HepG2 (cell line): ENCODE measurements at regions not wholly inside any gene's neighbourhood (a gene's known extent, or its start where the extent isn't known, plus 50 kb on each side); places are given as distances from the start of the nearest gene placed in this dataset.
A peak's percentile ranks its signal among the peaks of the same experiment; 100 is the strongest.
"Not testable (repeated sequence)": the region's sequence is repeated elsewhere in the genome, so short reads cannot be mapped to it uniquely, and the experiment has no call there.

ENCODE experiments used
- ATAC-seq: fragments of 200-7000 bp; cut with Tn5 transposase; 3 replicates; pipeline ENCODE4 v1.9.1; 2020; ENCODE audit warnings: mild to moderate bottlenecking, moderate library complexity
- BruUV-seq: library from RNA; stranded (reverse); fragments of 400-500 nt; replicated peaks from 2 replicates; lab custom pipeline; 2021; lab: Mats Ljungman, UMichigan
- CTCF ChIA-PET: fragments of 300-600 bp; formaldehyde crosslinking; extraction: SDS; loops from one replicate; lab custom pipeline; 2021; ENCODE audit warnings: low total read pairs, inconsistent platforms, low intra/inter-chr PET ratio; lab: Yijun Ruan, JAX
- POLR2A ChIA-PET: fragments of 350-600 bp; sonication (Branson Sonifier 250); formaldehyde crosslinking; loops from one replicate; lab custom pipeline; 2020; ENCODE audit warnings: antibody characterized with exemption, inconsistent platforms; lab: Yijun Ruan, JAX
- DNase-seq: peaks from one replicate; pipeline ENCODE4 v3.0.0-alpha.2; 2015; ENCODE audit warnings: low spot score
- FAIRE-seq: peaks from 3 replicates; lab custom pipeline; 2011; peaks lifted over from hg19 to GRCh38; lab: Jason Lieb, UNC
- H2AFZ ChIP-seq: one replicate; pipeline ENCODE4 v1.6.1; 2011; ENCODE audit warnings: low read length, inconsistent platforms
- H3K27ac ChIP-seq: fragments of 300-600 bp; 3 replicates; pipeline ENCODE4 v1.8.0; 2011; ENCODE audit warnings: mixed run types, mild to moderate bottlenecking, mixed read lengths, low read length, inconsistent platforms; ENCODE audit not compliant: insufficient read depth; ENCODE audit errors: extremely low read length
- H3K27me3 ChIP-seq, 2 experiments: fragments of 200-600 bp in 1 of 2; 2 replicates in 1 of 2; 3 replicates in 1 of 2; pipeline versions ENCODE4 v1.6.0 to v1.8.0; 2011; ENCODE audit warnings: low read length in 2 of 2, mild to moderate bottlenecking in 2 of 2, moderate library complexity in 2 of 2, inconsistent platforms in 1 of 2; ENCODE audit not compliant: insufficient read depth in 2 of 2, control insufficient read depth in 1 of 2
- H3K36me3 ChIP-seq, 2 experiments: fragments of 200-600 bp in 1 of 2; replicated peaks in 1 of 2; 2 replicates in 1 of 2; 3 replicates in 1 of 2; pipeline versions ENCODE4 v1.5.1 to v1.8.0; 2011; ENCODE audit warnings: low read length in 2 of 2, inconsistent platforms in 1 of 2; ENCODE audit not compliant: insufficient read depth in 2 of 2, control insufficient read depth in 1 of 2
- H3K4me1 ChIP-seq: 2 replicates; pipeline ENCODE4 v1.5.1; 2012; ENCODE audit warnings: low read length, inconsistent platforms; ENCODE audit not compliant: insufficient read depth
- H3K4me2 ChIP-seq: 2 replicates; pipeline ENCODE4 v1.6.0; 2011; ENCODE audit warnings: low read depth, low read length, inconsistent platforms
- H3K4me3 ChIP-seq, 3 experiments: fragments of 200-600 bp in 1 of 3; sonication (generic), shearing (Covaris generic) in 1 of 3; replicated peaks in 1 of 3; 2 replicates each; pipeline ENCODE4 v1.5.1; 2011 to 2016; ENCODE audit warnings: low read length in 3 of 3, inconsistent platforms in 2 of 3, low read depth in 2 of 3, mild to moderate bottlenecking in 2 of 3, control low read depth in 1 of 3, mixed read lengths in 1 of 3; ENCODE audit not compliant: insufficient read depth in 1 of 3
- H3K79me2 ChIP-seq: one replicate; pipeline ENCODE4 v1.6.1; 2011; ENCODE audit warnings: low read length, inconsistent platforms; ENCODE audit not compliant: insufficient read depth
- H3K9ac ChIP-seq: 2 replicates; pipeline ENCODE4 v1.6.0; 2011; ENCODE audit warnings: mild to moderate bottlenecking, low read depth, low read length, inconsistent platforms; ENCODE audit not compliant: insufficient read depth
- H3K9me3 ChIP-seq: 2 replicates; pipeline ENCODE4 v1.5.1; 2012; ENCODE audit warnings: mild to moderate bottlenecking, low read length
- H4K20me1 ChIP-seq: 2 replicates; pipeline ENCODE4 v1.6.0; 2011; ENCODE audit warnings: inconsistent platforms, mild to moderate bottlenecking, low read length, moderate library complexity; ENCODE audit not compliant: insufficient read depth
- MAFF ChIP-seq: IDR thresholded peaks from 2 replicates; pipeline ENCODE4 v1.6.1; 2011; ENCODE audit warnings: low read depth, low read length, improper control_type of control experiment
- MAFK ChIP-seq, 2 experiments: IDR thresholded peaks in 1 of 2; conservative IDR thresholded peaks in 1 of 2; 2 replicates each; pipeline ENCODE4 v1.6.1; 2011; ENCODE audit warnings: improper control_type of control experiment in 2 of 2, low read length in 2 of 2
- MTA1 ChIP-seq: sonication (generic); formaldehyde crosslinking; IDR thresholded peaks from 2 replicates; pipeline ENCODE4 v1.4.0; 2020; ENCODE audit warnings: missing genetic modification reagents, mild to moderate bottlenecking, borderline replicate concordance
- ZBTB4 ChIP-seq: sonication (generic); formaldehyde crosslinking; IDR thresholded peaks from 2 replicates; pipeline ENCODE4 v1.4.0; 2020; ENCODE audit warnings: missing genetic modification reagents, mild to moderate bottlenecking, borderline replicate concordance
- WGBS: methylation state at CpG from one replicate; pipeline ENCODE4 v1.1.6; 2017; ENCODE audit warnings: low lambda C conversion rate; 5-methylcytosine and 5-hydroxymethylcytosine counted together
- in situ Hi-C: cut with HindIII; loops from 2 replicates; pipeline ENCODE4 v1.10.0; 2017; ENCODE audit warnings: low pct_unique_long_range_greater_than_20kb; ENCODE audit not compliant: extremely low pct_ligation_motif_present
- intact Hi-C: fragments of 100-400 bp; cut with micrococcal nuclease; formaldehyde crosslinking; loops from one replicate; pipeline ENCODE4 v1.10.0; 2022; ENCODE audit not compliant: unreplicated experiment

GRCh38 chr5:112034421-112034979, 277.5 kb upstream of the NREP start:
- no peak for DNase-seq
- CTCF ChIA-PET, result no interaction called here

GRCh38 chr5:112026879-112027278, 269.9 kb upstream of the NREP start:
- H3K4me1 ChIP-seq, H2AFZ ChIP-seq, ATAC-seq, H4K20me1 ChIP-seq, H3K79me2 ChIP-seq, DNase-seq, H3K9me3 ChIP-seq, intact Hi-C loops, FAIRE-seq, H3K36me3 ChIP-seq, H3K27ac ChIP-seq, in situ Hi-C loops, H3K9ac ChIP-seq, H3K4me3 ChIP-seq, POLR2A ChIA-PET, H3K27me3 ChIP-seq, CTCF ChIA-PET, BruUV-seq, H3K4me2 ChIP-seq: not testable (repeated sequence)
- 0% methylated on average over 3 of the region's 3 CpGs for WGBS

More at GRCh38 chr5:112034421-112034979, 277.5 kb upstream of the NREP start:
- Histone ChIP-seq H3K36me3 (no peaks in the 10 kb centered on the region), H3K79me2 (no peaks in the 10 kb centered on the region), H3K9me3 (no peaks in the 10 kb centered on the region), H3K4me1 (no peaks in the 10 kb centered on the region), H3K27ac (no peak overlapping the region), H2AFZ (no peak overlapping the region), H3K4me2 (no peak overlapping the region), H3K9ac (no peak overlapping the region), H3K4me3 (no peak overlapping the region), H4K20me1 (no peaks in the 10 kb centered on the region), H3K27me3 (no peaks in the 10 kb centered on the region)
- in situ Hi-C loops (no loop called here), intact Hi-C loops (no loop called here)
- no peak for FAIRE-seq
- no peak for ATAC-seq
- TF ChIP-seq MTA1 (CRISPR knock-in tag) (no peak), MAFK (conservative IDR thresholded peaks at IDR 0.05 in 1 of 2, IDR thresholded peaks at IDR 0.05 in 1 of 2; ENCODE audit: low read length in 2 of 2) (peak; percentile 65 to 82; a peak in 3 of 4 replicates), ZBTB4 (CRISPR knock-in tag) (no peak), MAFF (peak; percentile 66)
- BruUV-seq, result no TSS peak
- POLR2A ChIA-PET, result no interaction called here
